HCT116 (cell line): ENCODE measurements at regions not wholly inside any gene's neighbourhood (a gene's known extent, or its start where the extent isn't known, plus 50 kb on each side); places are given as distances from the start of the nearest gene placed in this dataset.

Experiments
- ATAC-seq: fragments of 200-7000 bp; cut with Tn5 transposase; 2 replicates; pipeline ENCODE4 v1.9.1; 2020; ENCODE audit warnings: mild to moderate bottlenecking, moderate library complexity
- BruUV-seq: library from RNA; stranded (reverse); fragments of 400-500 nt; replicated peaks from 2 replicates; lab custom pipeline; 2021; lab: Mats Ljungman, UMichigan
- CTCF ChIA-PET: fragments of 300-600 bp; sonication (Branson Sonifier 250); formaldehyde crosslinking; loops from one replicate; lab custom pipeline; 2021; ENCODE audit warnings: antibody characterized with exemption; lab: Charles Lee
- POLR2A ChIA-PET: fragments of 300-600, 350-600 bp; sonication (Branson Sonifier 250); formaldehyde crosslinking; loops from one replicate; lab custom pipeline; 2021; ENCODE audit warnings: antibody characterized with exemption; lab: Charles Lee
- RAD21 ChIA-PET, 2 experiments: fragments of 300-600 bp; sonication (Branson Sonifier 250); formaldehyde crosslinking; loops; one replicate each; lab custom pipeline; 2023; ENCODE audit warnings: low total read pairs in 2 of 2; ENCODE audit not compliant: uncharacterized antibody in 2 of 2, unreplicated experiment in 2 of 2, low non-redundant PET in 1 of 2; lab: Charles Lee
- DNase-seq: peaks from one replicate; pipeline ENCODE4 v3.0.0-alpha.2; 2010; ENCODE audit warnings: low read depth, low spot score
- H2AFZ ChIP-seq: fragments of 200-600 bp; shearing (Covaris generic), sonication (generic); 2 replicates; pipeline ENCODE4 v1.6.1; 2017; ENCODE audit warnings: low read depth, mixed run types, mixed read lengths, antibody characterized with exemption, low read length; ENCODE audit not compliant: poor library complexity, severe bottlenecking
- H3K27ac ChIP-seq: 2 replicates; pipeline ENCODE4 v1.5.1; 2012; ENCODE audit warnings: low read depth, low read length
- H3K27me3 ChIP-seq: fragments of 200-600 bp; sonication (generic); 2 replicates; pipeline ENCODE4 v1.6.1; 2016; ENCODE audit warnings: mixed run types, low read length, mixed read lengths; ENCODE audit not compliant: insufficient read depth
- H3K36me3 ChIP-seq, 2 experiments: fragments of 200-500 bp in 1 of 2; fragments of 200-600 bp in 1 of 2; sonication (Bioruptor generic) in 1 of 2; sonication (generic) in 1 of 2; 2 replicates each; pipeline versions ENCODE4 v1.5.1 to v1.6.1; 2014 to 2016; ENCODE audit warnings: low read length in 2 of 2, inconsistent platforms in 1 of 2, mixed read lengths in 1 of 2, mixed run types in 1 of 2; ENCODE audit not compliant: insufficient read depth in 2 of 2, control insufficient read depth in 1 of 2
- H3K4me1 ChIP-seq, 2 experiments: fragments of 200-600 bp in 1 of 2; sonication (generic) in 1 of 2; 2 replicates each; pipeline versions ENCODE4 v1.5.1 to v1.6.1; 2012 to 2017; ENCODE audit warnings: low read length in 2 of 2, inconsistent platforms in 1 of 2, mild to moderate bottlenecking in 1 of 2, mixed read lengths in 1 of 2, mixed run types in 1 of 2, moderate library complexity in 1 of 2; ENCODE audit not compliant: insufficient read depth in 2 of 2, control insufficient read depth in 1 of 2
- H3K4me2 ChIP-seq: fragments of 200-600 bp; sonication (generic); 2 replicates; pipeline ENCODE4 v1.6.1; 2017; ENCODE audit warnings: mixed run types, low read length, mixed read lengths
- H3K4me3 ChIP-seq, 2 experiments: fragments of 200-600 bp in 1 of 2; sonication (generic) in 1 of 2; replicated peaks in 1 of 2; 2 replicates each; pipeline ENCODE4 v1.5.1; 2011 to 2016; ENCODE audit warnings: low read length in 2 of 2, control low read depth in 1 of 2, low read depth in 1 of 2, mild to moderate bottlenecking in 1 of 2, mixed read lengths in 1 of 2, mixed run types in 1 of 2
- H3K79me2 ChIP-seq: fragments of 200-600 bp; sonication (generic); 2 replicates; pipeline ENCODE4 v1.6.1; 2017; ENCODE audit warnings: mild to moderate bottlenecking, mixed run types, low read length, moderate library complexity, mixed read lengths; ENCODE audit not compliant: insufficient read depth
- H3K9ac ChIP-seq: fragments of 200-600 bp; sonication (generic); 2 replicates; pipeline ENCODE4 v1.6.1; 2016; ENCODE audit warnings: low read length, mixed read lengths
- H3K9me2 ChIP-seq: fragments of 200-600 bp; sonication (generic), shearing (Covaris generic); 2 replicates; pipeline ENCODE4 v1.6.1; 2017; ENCODE audit warnings: mixed run types, mild to moderate bottlenecking, moderate library complexity; ENCODE audit not compliant: insufficient read depth
- H3K9me3 ChIP-seq, 2 experiments: fragments of 200-500 bp in 1 of 2; fragments of 200-600 bp in 1 of 2; sonication (Bioruptor generic) in 1 of 2; sonication (generic) in 1 of 2; 2 replicates each; pipeline ENCODE4 v1.6.1; 2014 to 2017; ENCODE audit warnings: low read length in 2 of 2, mixed read lengths in 2 of 2, inconsistent platforms in 1 of 2, low read depth in 1 of 2, mild to moderate bottlenecking in 1 of 2, mixed run types in 1 of 2, moderate library complexity in 1 of 2; ENCODE audit not compliant: control insufficient read depth in 1 of 2, insufficient read depth in 1 of 2
- H4K20me1 ChIP-seq: fragments of 200-600 bp; sonication (generic), shearing (Covaris generic); 2 replicates; pipeline ENCODE4 v1.6.1; 2017; ENCODE audit warnings: mixed run types, mild to moderate bottlenecking, moderate library complexity; ENCODE audit not compliant: insufficient read depth
- CBX3 ChIP-seq: IDR thresholded peaks from 2 replicates; pipeline ENCODE4 v1.6.1; 2012; ENCODE audit warnings: low read depth
- CEBPB ChIP-seq: IDR thresholded peaks from 2 replicates; pipeline ENCODE4 v1.6.1; 2012; ENCODE audit warnings: low read depth
- CTCF ChIP-seq, 3 experiments: fragments of 200-600 bp in 1 of 3; sonication (generic) in 1 of 3; IDR thresholded peaks in 2 of 3; conservative IDR thresholded peaks in 1 of 3; 2 replicates each; pipeline ENCODE4 v1.5.1; 2012 to 2017; ENCODE audit warnings: low read depth in 2 of 3, low read length in 2 of 3, antibody characterized with exemption in 1 of 3, borderline replicate concordance in 1 of 3, control low read depth in 1 of 3, mild to moderate bottlenecking in 1 of 3, mixed read lengths in 1 of 3, mixed run types in 1 of 3, moderate library complexity in 1 of 3; ENCODE audit not compliant: insufficient read depth in 1 of 3
- EGR1 ChIP-seq: IDR thresholded peaks from 2 replicates; pipeline ENCODE4 v1.6.1; 2012; ENCODE audit warnings: low read depth
- JUND ChIP-seq: IDR thresholded peaks from 2 replicates; pipeline ENCODE4 v1.6.1; 2012
- POLR2A ChIP-seq: IDR thresholded peaks from 2 replicates; pipeline ENCODE4 v1.7.0; 2011; ENCODE audit warnings: borderline replicate concordance; ENCODE audit not compliant: insufficient read depth, insufficient read length; ENCODE audit errors: extremely low read depth
- POLR2AphosphoS5 ChIP-seq: IDR thresholded peaks from 2 replicates; pipeline ENCODE4 v1.6.1; 2011; ENCODE audit warnings: mild to moderate bottlenecking, low read depth, low read length, moderate library complexity
- RAD21 ChIP-seq: IDR thresholded peaks from 2 replicates; pipeline ENCODE4 v1.6.1; 2012; ENCODE audit warnings: low read depth, mild to moderate bottlenecking
- SIN3A ChIP-seq: IDR thresholded peaks from 2 replicates; pipeline ENCODE4 v1.6.1; 2012; ENCODE audit warnings: low read depth
- SP1 ChIP-seq: IDR thresholded peaks from 2 replicates; pipeline ENCODE4 v1.6.1; 2012; ENCODE audit warnings: low read depth
- YY1 ChIP-seq: IDR thresholded peaks from 2 replicates; pipeline ENCODE4 v1.6.1; 2011; ENCODE audit warnings: low read length, low read depth, moderate library complexity, mild to moderate bottlenecking; ENCODE audit not compliant: insufficient replicate concordance; ENCODE audit errors: extremely low read depth
- ZFX ChIP-seq: fragments of 450-650 bp; IDR thresholded peaks from 2 replicates; pipeline ENCODE4 v1.6.1; 2017
- ZNF274 ChIP-seq: fragments of 200-500 bp; sonication (Bioruptor generic); IDR thresholded peaks from 2 replicates; pipeline ENCODE4 v1.6.1; 2014; ENCODE audit warnings: mild to moderate bottlenecking, low read depth, low read length, inconsistent platforms
- intact Hi-C: fragments of 100-400 bp; cut with micrococcal nuclease; formaldehyde crosslinking; loops from 2 replicates; pipeline ENCODE4 v1.10.0; 2022

GRCh38 chr16:56140645-56141044 is 50.6 kb upstream of the GNAO1 start:
- no TSS peak for BruUV-seq
- CTCF ChIA-PET = no interaction called here

More at GRCh38 chr16:56140645-56141044, 50.6 kb upstream of the GNAO1 start:
- Histone ChIP-seq H3K27me3 (peaks cover 61% of the 10 kb centered on the region), H3K36me3 (no peaks in the 10 kb centered on the region), H3K9ac (no peak overlapping the region), H3K9me3 (no peaks in the 10 kb centered on the region), H3K4me3 (no peak overlapping the region), H3K4me1 (no peaks in the 10 kb centered on the region), H3K9me2 (no peaks in the 10 kb centered on the region), H3K27ac (no peak overlapping the region), H3K4me2 (no peak overlapping the region), H3K79me2 (no peaks in the 10 kb centered on the region), H4K20me1 (no peaks in the 10 kb centered on the region; the same call in 1 of the 2 replicates), H2AFZ (no peak overlapping the region)
- ChIA-PET RAD21 (no interaction called here), POLR2A (no interaction called here)
- TF ChIP-seq CBX3 (no peak), POLR2AphosphoS5 (no peak), CTCF (IDR thresholded peaks at IDR 0.05 in 2 of 3, conservative IDR thresholded peaks at IDR 0.05 in 1 of 3; ENCODE audit: borderline replicate concordance in 1 of 3, insufficient read depth in 1 of 3, low read depth in 2 of 3, low read length in 2 of 3) (no peak), SIN3A (no peak), RAD21 (no peak), YY1 (no peak), ZFX (no peak), EGR1 (no peak), ZNF274 (no peak), SP1 (no peak), CEBPB (no peak), POLR2A (no peak), JUND (no peak)
- intact Hi-C loops = no loop called here
- no peak for DNase-seq
- no peak for ATAC-seq
